AG10803 (cell line): ENCODE measurements at regions not wholly inside any gene's neighbourhood (a gene's known extent, or its start where the extent isn't known, plus 50 kb on each side); places are given as distances from the start of the nearest gene placed in this dataset.

ENCODE experiments used
- DNase-seq: peaks from one replicate; pipeline ENCODE4 v3.0.0; 2010; ENCODE audit warnings: low read depth
- H3K4me3 ChIP-seq: 2 replicates; pipeline ENCODE4 v1.5.1; 2011; ENCODE audit warnings: mild to moderate bottlenecking, low read length, control low read depth
- TF ChIP-seq, protein P1 (sequence below): conservative IDR thresholded peaks from 2 replicates; pipeline ENCODE4 v1.5.1; 2011; ENCODE audit warnings: mild to moderate bottlenecking, low read length, control low read depth, inconsistent platforms

DNA sequence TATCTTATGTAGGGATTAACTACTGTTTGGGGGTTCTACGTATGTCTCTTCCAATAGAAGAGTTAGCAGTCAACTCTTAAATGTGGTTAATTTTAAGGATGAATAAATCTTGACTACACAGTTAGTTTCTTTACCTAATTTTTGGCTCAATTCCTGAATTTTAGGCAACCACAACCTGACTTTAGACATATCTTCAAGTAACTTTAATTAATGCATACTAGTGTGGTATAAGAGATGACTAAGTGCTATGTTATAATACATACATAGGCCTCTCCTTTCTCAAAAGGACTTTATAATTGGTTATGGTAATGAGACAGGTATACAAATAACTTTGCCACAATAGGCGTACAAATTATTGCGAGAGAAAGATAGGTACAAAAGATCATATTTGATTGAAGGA lies 312.0 kb downstream of the IRS1 start:
- no peak overlapping the region for H3K4me3 ChIP-seq
- no peak for DNase-seq
- TF ChIP-seq, protein P1, sequence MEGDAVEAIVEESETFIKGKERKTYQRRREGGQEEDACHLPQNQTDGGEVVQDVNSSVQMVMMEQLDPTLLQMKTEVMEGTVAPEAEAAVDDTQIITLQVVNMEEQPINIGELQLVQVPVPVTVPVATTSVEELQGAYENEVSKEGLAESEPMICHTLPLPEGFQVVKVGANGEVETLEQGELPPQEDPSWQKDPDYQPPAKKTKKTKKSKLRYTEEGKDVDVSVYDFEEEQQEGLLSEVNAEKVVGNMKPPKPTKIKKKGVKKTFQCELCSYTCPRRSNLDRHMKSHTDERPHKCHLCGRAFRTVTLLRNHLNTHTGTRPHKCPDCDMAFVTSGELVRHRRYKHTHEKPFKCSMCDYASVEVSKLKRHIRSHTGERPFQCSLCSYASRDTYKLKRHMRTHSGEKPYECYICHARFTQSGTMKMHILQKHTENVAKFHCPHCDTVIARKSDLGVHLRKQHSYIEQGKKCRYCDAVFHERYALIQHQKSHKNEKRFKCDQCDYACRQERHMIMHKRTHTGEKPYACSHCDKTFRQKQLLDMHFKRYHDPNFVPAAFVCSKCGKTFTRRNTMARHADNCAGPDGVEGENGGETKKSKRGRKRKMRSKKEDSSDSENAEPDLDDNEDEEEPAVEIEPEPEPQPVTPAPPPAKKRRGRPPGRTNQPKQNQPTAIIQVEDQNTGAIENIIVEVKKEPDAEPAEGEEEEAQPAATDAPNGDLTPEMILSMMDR, result no peak

DNA sequence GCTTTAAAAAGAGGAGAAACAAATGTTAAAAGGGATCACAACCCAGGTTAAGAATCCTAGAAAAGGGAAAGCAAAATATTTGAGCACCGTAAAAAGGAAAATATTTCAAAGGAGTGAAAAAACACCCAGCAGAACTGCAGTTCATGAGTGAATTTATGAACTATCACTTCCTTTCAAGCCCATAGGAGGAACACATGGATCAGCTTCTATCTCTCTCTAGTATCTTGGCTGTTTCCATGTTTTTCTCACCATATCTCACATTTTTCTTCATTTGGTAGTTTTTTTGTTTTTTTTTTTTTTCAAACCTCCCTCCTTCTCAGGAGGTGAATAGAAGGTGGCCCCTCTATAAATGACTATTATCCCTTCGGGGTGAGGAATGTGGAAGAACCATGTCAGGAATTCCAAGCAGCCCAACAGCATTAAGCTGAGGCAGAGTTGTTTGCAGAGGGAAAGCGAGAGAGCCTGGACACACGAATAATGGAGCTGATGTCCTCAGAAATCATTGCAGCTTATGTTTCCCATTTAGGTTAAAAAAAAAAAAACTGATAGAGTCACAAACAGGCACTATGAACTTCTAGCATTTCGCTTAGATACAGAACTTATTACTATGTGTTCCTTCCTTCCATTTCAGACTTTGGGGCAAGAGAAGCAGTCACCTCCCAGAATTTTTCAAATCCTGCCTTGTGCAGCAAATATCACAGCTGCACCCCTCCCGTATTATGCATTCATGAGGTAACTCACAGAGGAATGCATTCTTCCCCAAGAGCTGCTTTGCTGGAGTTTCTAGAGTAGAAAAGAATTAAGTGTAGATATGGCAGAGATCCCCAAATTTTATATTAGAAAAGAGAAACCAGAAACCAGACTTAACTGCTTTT lies 315.6 kb downstream of the IRS1 start:
- TF ChIP-seq, protein P1, result no peak
- no peak overlapping the region for H3K4me3 ChIP-seq
- peak; percentile 61 for DNase-seq

DNA sequence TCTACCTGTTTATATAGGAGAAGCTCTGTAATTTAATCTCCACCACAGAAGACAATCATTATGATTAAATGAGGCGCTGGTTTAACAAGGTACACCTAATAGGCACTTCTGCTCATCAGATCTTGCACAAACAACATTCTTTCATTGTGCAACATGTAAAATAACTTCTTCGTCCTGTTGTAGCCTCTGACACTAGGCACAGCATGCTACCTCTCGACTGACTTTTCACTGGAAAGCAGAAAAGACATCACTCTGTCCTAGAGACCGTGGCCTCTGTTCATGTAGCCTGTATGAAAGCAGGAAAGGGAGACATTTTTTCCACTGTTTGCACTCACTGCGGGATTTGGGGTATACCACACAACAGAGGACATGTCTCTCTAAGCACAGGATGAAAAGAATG lies 316.5 kb downstream of the IRS1 start:
- TF ChIP-seq, protein P1, result no peak
- no peak for DNase-seq
- no peak overlapping the region for H3K4me3 ChIP-seq

DNA sequence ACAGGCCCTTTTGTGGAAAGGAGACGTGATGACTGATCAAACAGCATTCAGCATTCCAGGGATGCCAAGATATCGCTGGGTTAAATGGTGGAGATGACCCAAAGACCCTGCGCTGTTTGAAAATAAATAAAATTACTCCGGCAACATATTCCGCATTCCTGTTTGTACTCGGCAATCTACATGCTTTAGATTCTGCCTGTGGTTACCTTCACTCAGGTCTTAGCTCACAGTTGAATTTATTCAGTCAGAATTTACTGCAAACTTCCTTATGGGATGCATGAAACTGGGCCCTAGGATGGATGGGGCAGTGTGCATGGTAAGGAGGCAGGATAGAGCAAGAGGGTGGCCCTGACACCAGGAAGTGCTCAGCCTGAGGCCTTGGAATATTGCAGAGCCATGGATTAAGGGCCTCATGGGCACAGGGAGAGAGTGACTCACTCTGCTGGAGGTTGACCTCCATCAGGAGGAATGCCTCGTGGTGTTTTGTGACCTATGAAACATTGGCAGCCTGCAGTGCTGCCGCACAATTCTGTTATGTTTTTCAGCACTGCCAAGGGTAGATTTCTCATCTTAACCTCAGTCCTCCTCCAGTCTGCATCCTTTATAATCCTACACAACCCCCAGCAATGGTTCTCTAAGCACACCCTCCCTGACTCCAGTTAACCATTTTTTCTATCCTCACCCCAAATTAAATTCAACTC lies 321.4 kb downstream of the IRS1 start:
- peak; percentile 89 for DNase-seq
- no peak overlapping the region for H3K4me3 ChIP-seq
- TF ChIP-seq, protein P1, result no peak

DNA sequence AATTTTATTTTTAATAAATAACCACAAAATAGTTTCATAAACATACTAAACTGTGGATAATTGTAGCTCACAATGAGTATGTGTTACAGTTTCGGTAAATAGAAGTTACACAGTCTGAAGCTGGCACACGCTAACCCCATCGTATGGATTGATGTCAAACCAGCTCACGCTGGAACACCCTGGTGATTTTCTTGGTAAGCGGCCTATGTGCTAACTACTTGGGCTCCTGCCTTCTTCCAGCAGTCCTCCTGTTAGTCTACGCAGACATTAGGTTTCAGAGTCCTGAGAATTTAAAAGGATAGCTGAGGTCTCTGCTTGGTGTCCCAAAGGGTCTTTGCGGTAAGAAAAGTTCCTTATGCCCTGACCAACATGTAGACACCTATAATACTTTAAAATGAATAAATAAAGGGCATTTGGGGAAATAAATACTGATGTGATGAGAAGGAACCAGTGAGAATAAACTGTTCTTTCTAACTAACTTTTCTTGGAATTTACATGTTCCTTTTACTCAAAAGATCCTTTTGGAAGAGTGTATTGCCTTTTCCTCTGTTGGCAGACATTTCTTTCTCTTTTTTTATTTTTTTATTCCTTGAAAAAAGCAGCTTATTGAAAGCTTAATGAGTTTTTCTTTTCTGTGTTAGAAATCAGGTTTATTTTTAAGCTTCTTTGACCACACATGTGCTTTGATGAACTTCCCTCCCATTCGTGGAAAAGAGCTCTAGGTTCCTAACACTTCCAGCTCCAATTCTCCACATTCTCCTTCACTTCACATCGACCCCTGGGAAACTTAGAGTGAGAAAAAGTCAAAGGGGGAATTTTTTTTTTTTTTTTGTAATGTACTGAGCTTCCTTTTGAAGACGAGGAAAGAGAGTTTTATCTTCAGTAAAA lies 322.2 kb downstream of the IRS1 start:
- no peak overlapping the region for H3K4me3 ChIP-seq
- TF ChIP-seq, protein P1, result no peak
- peak; percentile 38 for DNase-seq

DNA sequence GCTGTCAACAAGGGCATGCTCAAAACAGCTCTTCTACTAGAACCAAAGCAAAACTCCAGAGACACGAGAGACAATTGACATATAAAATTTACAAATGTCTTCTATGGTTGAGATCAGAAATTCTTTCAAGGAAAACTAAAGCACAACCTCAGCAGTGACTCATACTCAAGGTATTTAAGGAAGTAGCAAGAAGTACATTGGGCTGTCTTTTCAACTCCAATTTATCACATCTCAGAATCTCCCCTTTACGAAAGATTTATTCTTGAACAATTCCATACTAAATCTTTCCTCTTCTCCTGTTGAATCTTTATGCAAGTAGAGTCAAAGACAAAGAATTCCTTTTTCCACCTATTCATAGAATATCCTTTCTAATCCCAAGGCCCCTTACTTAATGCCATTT lies 324.0 kb downstream of the IRS1 start:
- peak; percentile 61 for DNase-seq
- H3K4me3 ChIP-seq, result no peak overlapping the region
- TF ChIP-seq, protein P1, result no peak
